Suprapubic skin (tissue), 4 donors: ENCODE measurements at regions not wholly inside any gene's neighbourhood (a gene's known extent, or its start where the extent isn't known, plus 50 kb on each side); places are given as distances from the start of the nearest gene placed in this dataset.

Experiments
- DNase-seq, 2 donors: peaks; one replicate each; pipeline ENCODE4 v3.0.0-alpha.2; 2019; ENCODE audit warnings: low spot score in 2 of 2
- H3K27ac ChIP-seq: fragments of 200-600 bp; sonication (generic); one replicate; pipeline ENCODE4 v1.5.1; 2019
- H3K27me3 ChIP-seq: fragments of 200-600 bp; sonication (generic); one replicate; pipeline ENCODE4 v1.5.1; 2019
- H3K36me3 ChIP-seq: fragments of 200-600 bp; sonication (generic); one replicate; pipeline ENCODE4 v1.5.1; 2019
- H3K4me1 ChIP-seq: fragments of 200-600 bp; sonication (generic); one replicate; pipeline ENCODE4 v1.5.1; 2019
- H3K4me3 ChIP-seq: fragments of 200-600 bp; sonication (generic); one replicate; pipeline ENCODE4 v1.5.1; 2019; ENCODE audit warnings: mild to moderate bottlenecking
- H3K9me3 ChIP-seq: fragments of 200-600 bp; sonication (generic); one replicate; pipeline ENCODE4 v1.5.1; 2019
- EP300 ChIP-seq: sonication (generic); formaldehyde crosslinking; IDR thresholded peaks from one replicate; pipeline ENCODE4 v1.6.1; 2017; ENCODE audit warnings: antibody characterized with exemption
- POLR2A ChIP-seq, 2 donors: fragments of 450-650 bp; IDR thresholded peaks; one replicate each; pipeline ENCODE4 v1.6.1; 2017; ENCODE audit warnings: antibody characterized with exemption in 2 of 2, mild to moderate bottlenecking in 2 of 2, moderate library complexity in 2 of 2
- POLR2AphosphoS5 ChIP-seq, 3 donors: sonication (generic); formaldehyde crosslinking; IDR thresholded peaks; one replicate each; pipeline ENCODE4 v1.6.1; 2017; ENCODE audit warnings: antibody characterized with exemption in 3 of 3
- WGBS: methylation state at CpG from one replicate; pipeline ENCODE4 v1.1.5; 2018; 5-methylcytosine and 5-hydroxymethylcytosine counted together
- TF ChIP-seq, protein P1 (sequence below), 2 donors: fragments of 200-600 bp in 1 of 2; fragments of 450-650 bp in 1 of 2; sonication (generic) in 1 of 2; IDR thresholded peaks; one replicate each; pipeline ENCODE4 v1.5.1; 2016 to 2019; ENCODE audit warnings: antibody characterized with exemption in 2 of 2, mild to moderate bottlenecking in 1 of 2, moderate library complexity in 1 of 2

DNA sequence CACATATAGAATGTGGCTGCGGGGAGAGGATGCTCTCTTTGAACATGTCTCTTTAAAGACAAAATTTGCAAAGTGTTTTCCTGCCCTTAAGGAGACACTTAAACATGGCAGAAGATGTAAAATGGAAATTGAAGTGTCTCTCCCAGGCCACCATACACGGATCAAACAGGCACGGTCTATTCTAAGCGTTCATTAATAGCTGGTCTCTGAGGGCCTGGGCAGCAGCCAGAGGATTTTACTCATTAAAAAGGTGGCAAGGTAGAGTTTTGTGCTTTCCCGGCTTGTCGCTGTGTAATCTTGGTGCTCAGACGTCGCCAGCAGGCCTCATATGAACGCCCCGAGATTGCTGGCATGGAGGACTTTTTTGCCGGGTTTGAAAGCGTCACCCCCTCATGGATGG is 205.5 kb downstream of the EMX2 start:
- Histone ChIP-seq H3K4me3 (no peak overlapping the region), H3K27me3 (no peaks in the 10 kb centered on the region), H3K4me1 (no peaks in the 10 kb centered on the region), H3K9me3 (no peaks in the 10 kb centered on the region), H3K36me3 (no peaks in the 10 kb centered on the region), H3K27ac (no peak overlapping the region)
- no peak for DNase-seq
- 91% methylated on average over 12 of the region's 12 CpGs for WGBS
- TF ChIP-seq POLR2AphosphoS5 (IDR thresholded peaks at IDR 0.05) (no peak), EP300 (no peak), POLR2A (IDR thresholded peaks at IDR 0.05) (no peak)
- TF ChIP-seq, protein P1, sequence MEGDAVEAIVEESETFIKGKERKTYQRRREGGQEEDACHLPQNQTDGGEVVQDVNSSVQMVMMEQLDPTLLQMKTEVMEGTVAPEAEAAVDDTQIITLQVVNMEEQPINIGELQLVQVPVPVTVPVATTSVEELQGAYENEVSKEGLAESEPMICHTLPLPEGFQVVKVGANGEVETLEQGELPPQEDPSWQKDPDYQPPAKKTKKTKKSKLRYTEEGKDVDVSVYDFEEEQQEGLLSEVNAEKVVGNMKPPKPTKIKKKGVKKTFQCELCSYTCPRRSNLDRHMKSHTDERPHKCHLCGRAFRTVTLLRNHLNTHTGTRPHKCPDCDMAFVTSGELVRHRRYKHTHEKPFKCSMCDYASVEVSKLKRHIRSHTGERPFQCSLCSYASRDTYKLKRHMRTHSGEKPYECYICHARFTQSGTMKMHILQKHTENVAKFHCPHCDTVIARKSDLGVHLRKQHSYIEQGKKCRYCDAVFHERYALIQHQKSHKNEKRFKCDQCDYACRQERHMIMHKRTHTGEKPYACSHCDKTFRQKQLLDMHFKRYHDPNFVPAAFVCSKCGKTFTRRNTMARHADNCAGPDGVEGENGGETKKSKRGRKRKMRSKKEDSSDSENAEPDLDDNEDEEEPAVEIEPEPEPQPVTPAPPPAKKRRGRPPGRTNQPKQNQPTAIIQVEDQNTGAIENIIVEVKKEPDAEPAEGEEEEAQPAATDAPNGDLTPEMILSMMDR (IDR thresholded peaks at IDR 0.05) = no peak

DNA sequence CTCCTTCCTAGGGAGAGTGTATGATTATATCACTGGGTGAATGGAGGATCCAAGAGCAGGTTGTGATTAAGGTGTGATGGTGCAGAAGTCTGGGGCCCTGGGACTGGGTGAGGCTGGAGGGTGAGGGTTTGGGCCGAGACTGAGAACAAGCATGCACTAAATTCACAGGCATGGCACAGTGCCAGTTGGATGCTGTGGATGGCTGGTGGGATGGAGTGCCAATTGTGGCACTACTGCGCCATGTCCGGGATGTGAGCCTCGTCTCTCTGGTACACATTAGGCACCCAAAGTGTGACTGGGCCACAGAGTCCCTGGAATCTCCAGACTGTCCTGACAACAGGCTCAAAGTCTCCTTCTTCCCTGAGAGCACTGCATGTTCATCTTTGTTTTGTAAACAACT is 208.1 kb downstream of the EMX2 start:
- no peak overlapping the region for H3K4me3 ChIP-seq
- no peaks in the 10 kb centered on the region for H3K36me3 ChIP-seq
- 82% methylated on average over 4 of the region's 4 CpGs for WGBS
- no peak overlapping the region for H3K27ac ChIP-seq
- no peak for DNase-seq
- TF ChIP-seq EP300 (no peak), POLR2AphosphoS5 (IDR thresholded peaks at IDR 0.05) (no peak), POLR2A (IDR thresholded peaks at IDR 0.05) (no peak)
- TF ChIP-seq, protein P1 (IDR thresholded peaks at IDR 0.05) = no peak
- H3K27me3 ChIP-seq = no peaks in the 10 kb centered on the region
- H3K9me3 ChIP-seq = no peaks in the 10 kb centered on the region
- no peaks in the 10 kb centered on the region for H3K4me1 ChIP-seq

DNA sequence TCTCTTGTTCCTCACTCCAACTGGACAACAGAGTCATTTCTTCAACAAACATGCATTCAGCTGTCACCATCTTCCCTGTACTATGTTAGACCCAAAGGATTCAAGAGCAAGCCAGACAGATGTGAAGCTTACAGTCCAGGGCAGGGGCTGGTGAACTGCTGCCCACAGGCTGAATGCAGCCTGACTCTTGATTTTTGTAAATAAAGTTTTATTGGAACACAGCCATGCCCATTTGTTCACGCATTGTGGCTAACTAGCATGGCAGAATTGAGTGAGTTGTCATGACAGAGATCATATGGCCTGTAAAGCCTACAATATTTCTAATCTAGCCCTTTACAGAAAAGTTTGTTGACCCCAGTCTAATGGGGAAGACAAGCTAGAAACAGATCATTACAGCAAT is 208.7 kb downstream of the EMX2 start:
- WGBS = 93% methylated on average over 1 of the region's 1 CpG
- DNase-seq = no peak

DNA sequence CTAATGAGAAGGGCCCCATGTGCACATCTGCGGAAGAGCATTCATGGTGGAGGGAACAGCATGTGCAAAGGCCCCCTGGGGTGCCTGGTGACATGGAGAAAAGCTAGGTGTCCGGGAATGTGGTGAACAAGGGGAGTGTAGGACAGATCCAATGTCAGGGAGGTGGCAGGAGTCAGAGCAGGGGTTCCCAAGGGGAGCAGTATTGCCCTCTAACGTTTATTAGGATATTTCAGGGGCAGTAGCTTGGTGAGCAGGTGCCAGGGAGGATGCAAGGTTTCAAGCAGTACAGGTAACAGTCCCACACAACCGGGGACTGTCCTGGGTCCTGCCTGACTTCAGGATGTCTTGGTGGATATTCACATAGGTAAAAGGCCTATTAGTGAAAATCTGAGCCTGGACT is 209.6 kb downstream of the EMX2 start:
- no peaks in the 10 kb centered on the region for H3K9me3 ChIP-seq
- H3K27me3 ChIP-seq = no peaks in the 10 kb centered on the region
- H3K36me3 ChIP-seq = no peaks in the 10 kb centered on the region
- H3K27ac ChIP-seq = no peak overlapping the region
- WGBS = 80% methylated on average over 4 of the region's 4 CpGs
- H3K4me3 ChIP-seq = no peak overlapping the region
- no peaks in the 10 kb centered on the region for H3K4me1 ChIP-seq
- TF ChIP-seq, protein P1 (IDR thresholded peaks at IDR 0.05) = no peak
- TF ChIP-seq POLR2AphosphoS5 (IDR thresholded peaks at IDR 0.05) (no peak), POLR2A (IDR thresholded peaks at IDR 0.05) (no peak), EP300 (no peak)
- DNase-seq = no peak

More for the DNA sequence above, 208.7 kb downstream of the EMX2 start:
- TF ChIP-seq POLR2A (IDR thresholded peaks at IDR 0.05) (no peak), POLR2AphosphoS5 (IDR thresholded peaks at IDR 0.05) (no peak), EP300 (no peak)
- TF ChIP-seq, protein P1 (IDR thresholded peaks at IDR 0.05) = no peak
- Histone ChIP-seq H3K27ac (no peak overlapping the region), H3K36me3 (no peaks in the 10 kb centered on the region), H3K4me3 (no peak overlapping the region), H3K4me1 (no peaks in the 10 kb centered on the region), H3K9me3 (no peaks in the 10 kb centered on the region), H3K27me3 (no peaks in the 10 kb centered on the region)

DNA sequence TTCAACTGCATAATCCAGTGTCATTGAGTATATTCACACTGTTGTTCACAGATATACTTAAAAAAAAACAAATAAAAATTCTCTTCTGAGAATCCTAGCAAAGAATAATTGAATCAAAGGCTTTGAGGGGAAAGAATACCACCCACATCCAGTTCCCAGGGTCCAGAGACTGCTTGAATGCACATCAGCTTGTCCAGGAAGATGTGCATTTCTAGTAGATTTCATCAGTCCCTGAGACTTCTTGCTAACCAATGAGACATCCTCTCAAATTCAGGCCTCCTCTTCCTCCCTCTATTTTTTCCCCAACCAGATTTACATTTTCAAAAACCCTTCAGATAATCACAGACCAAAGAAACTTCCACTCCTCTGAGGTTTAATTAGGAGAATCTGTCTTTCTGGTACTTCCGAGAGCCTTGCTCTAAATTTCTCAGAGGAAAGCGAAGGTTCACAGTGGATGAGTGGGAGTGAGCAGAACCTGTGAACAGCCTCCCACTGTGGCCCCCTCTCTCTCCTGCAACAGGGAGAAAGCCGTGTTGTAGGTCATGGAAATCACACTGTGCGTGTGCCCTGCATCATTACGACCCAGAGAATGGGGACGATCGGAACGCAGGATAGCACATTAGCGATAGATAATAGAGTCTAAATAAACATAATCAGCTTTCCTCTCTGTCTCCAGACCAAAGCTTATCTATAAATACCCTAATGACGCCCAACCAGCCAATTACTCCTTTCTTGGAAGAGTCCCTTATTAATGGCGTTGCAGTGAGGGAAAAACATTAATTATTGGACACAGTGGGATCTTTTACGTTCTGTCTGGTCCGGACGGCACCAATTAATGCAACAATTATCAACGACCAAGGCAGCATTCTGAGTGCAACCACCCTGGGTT is 212.5 kb downstream of the EMX2 start:
- Histone ChIP-seq H3K4me3 (no peak overlapping the region), H3K27ac (no peak overlapping the region), H3K36me3 (no peaks in the 10 kb centered on the region), H3K27me3 (no peaks in the 10 kb centered on the region), H3K4me1 (no peaks in the 10 kb centered on the region), H3K9me3 (no peaks in the 10 kb centered on the region)
- 83% methylated on average over 15 of the region's 15 CpGs for WGBS
- DNase-seq = no peak
- no peak for TF ChIP-seq EP300
- no peak for TF ChIP-seq POLR2A (IDR thresholded peaks at IDR 0.05)
- TF ChIP-seq POLR2AphosphoS5 (IDR thresholded peaks at IDR 0.05) = no peak
- TF ChIP-seq, protein P1 (IDR thresholded peaks at IDR 0.05) = no peak
